IPS-15b (cell line): ENCODE measurements at regions not wholly inside any gene's neighbourhood (a gene's known extent, or its start where the extent isn't known, plus 50 kb on each side); places are given as distances from the start of the nearest gene placed in this dataset.

Source experiments
- H3K27me3 ChIP-seq: one replicate; pipeline ENCODE4 v1.6.1; 2013; ENCODE audit warnings: low read length; ENCODE audit not compliant: control insufficient read depth, insufficient read depth
- H3K36me3 ChIP-seq: one replicate; pipeline ENCODE4 v1.6.1; 2013; ENCODE audit warnings: low read length; ENCODE audit not compliant: control insufficient read depth, insufficient read depth
- H3K4me1 ChIP-seq: one replicate; pipeline ENCODE4 v1.6.1; 2013; ENCODE audit warnings: mild to moderate bottlenecking, low read length; ENCODE audit not compliant: control insufficient read depth, insufficient read depth
- H3K4me3 ChIP-seq: one replicate; pipeline ENCODE4 v1.5.1; 2013; ENCODE audit warnings: low read depth, low read length
- H3K9ac ChIP-seq: one replicate; pipeline ENCODE4 v1.6.1; 2013; ENCODE audit warnings: low read depth, mild to moderate bottlenecking, low read length
- H3K9me3 ChIP-seq: one replicate; pipeline ENCODE4 v1.6.1; 2013; ENCODE audit warnings: mild to moderate bottlenecking, low read length; ENCODE audit not compliant: control insufficient read depth, insufficient read depth

DNA sequence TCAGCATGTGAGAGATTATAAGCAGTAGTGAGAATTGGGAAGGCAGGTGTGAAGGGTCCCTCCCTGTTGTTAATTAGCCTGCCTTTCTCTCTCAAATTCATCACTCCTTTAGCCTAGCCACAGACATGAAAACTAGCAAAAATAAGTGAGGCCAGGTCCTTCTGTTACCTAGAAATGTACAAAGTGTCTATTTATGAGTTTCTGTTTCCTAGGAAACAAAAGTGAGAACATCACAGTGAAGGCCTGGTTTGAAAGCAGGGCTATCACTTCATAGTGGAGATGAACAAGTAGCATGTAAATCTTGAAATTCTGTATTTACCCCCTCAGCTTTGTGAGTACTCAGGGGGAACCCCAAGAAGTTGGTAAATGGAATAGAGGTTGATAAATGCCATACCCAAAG lies 78.2 kb upstream of the UMPS start:
- Histone ChIP-seq H3K4me3 (no peak overlapping the region), H3K27me3 (no peaks in the 10 kb centered on the region), H3K4me1 (peaks cover 2% of the 10 kb centered on the region), H3K9ac (no peak overlapping the region), H3K36me3 (no peaks in the 10 kb centered on the region), H3K9me3 (no peaks in the 10 kb centered on the region)

DNA sequence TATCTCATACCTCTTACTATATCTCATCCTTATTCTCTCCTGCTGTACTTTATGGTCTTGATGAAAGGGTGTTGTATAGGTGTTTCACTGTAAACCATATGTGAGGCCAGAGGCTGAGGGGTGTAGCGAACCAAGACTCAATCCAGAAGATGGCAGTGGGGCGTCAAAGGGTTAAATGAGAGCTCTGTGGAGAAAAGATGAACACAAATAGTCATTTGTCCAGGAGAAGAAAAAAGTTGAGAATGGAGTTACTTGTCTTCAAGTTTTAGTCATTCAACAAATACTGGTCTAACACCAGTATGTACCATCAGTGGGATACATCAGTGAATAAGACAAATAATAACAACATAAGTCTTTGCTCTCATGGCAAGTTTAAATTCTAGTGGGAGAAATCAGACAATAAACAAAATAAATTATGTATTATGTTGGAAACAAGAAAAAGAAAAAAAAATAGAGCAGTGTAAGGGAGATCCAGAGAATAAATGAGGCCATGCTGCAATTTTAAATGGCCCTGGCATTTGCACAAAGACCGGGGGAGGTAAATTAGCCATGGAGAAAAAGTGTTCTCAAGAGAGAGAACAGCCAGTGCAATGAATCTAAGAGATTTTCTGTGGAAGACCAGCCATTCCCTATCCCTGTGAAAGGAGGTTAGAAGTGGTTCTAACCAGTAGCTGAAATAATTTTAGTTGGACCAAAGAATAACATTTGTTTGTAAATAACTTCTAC lies 77.0 kb upstream of the UMPS start:
- no peak overlapping the region for H3K4me3 ChIP-seq
- H3K36me3 ChIP-seq = no peaks in the 10 kb centered on the region
- H3K9me3 ChIP-seq = no peaks in the 10 kb centered on the region
- no peak overlapping the region for H3K9ac ChIP-seq
- peaks cover 2% of the 10 kb centered on the region for H3K4me1 ChIP-seq
- H3K27me3 ChIP-seq = no peaks in the 10 kb centered on the region

DNA sequence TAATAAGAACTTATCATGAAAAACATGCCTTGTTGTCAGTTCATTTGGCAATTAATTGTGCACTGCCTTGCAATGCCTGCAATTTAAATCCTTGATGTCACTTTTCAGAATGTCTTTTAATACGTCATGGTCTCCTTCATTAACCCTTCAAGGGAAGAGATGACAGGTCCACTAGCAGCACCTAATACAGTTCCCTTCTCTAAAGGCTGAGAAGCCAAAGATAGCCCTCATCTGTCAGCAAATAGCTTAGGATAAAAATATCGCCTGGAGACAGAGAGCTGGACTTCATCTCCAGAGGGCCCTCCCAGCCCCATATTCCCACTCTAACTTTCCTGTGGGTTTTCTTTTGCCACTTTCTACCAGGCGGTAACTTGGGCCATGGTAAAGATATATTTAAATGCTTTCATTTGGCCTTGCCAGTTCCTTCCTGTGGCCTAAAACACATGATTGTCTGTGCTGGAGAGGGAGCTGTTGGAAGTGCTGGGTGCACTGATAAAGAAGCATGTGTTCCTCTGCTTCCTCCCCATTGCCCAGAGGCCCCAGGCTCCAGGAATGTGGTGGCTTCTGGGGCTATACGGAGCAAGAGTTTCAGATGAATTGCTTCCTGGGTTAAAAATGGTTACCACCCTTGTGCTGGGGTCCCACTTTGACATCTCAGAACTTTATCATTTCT lies 76.3 kb upstream of the UMPS start:
- Histone ChIP-seq H3K9ac (no peak overlapping the region), H3K27me3 (no peaks in the 10 kb centered on the region), H3K4me3 (no peak overlapping the region), H3K36me3 (no peaks in the 10 kb centered on the region), H3K9me3 (no peaks in the 10 kb centered on the region), H3K4me1 (no peaks in the 10 kb centered on the region)

DNA sequence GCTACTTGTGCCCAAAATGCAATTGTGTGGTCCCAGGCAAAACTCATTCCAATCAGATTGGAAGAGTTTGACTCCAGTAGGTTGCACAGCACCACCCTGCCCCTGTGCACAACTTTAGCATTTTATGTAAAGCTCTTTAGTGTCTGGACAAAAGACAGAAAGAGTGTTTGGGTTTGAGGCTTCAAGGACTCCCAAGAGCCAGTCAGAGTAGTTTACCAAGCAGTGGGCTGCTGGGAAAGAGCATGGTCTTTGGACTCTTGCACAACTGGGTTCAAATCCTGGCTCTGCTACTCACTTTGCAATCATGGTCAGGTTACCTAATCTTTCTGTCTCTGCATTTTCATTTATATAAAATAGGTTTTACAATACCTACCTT lies 75.8 kb upstream of the UMPS start:
- no peaks in the 10 kb centered on the region for H3K9me3 ChIP-seq
- no peaks in the 10 kb centered on the region for H3K36me3 ChIP-seq
- no peaks in the 10 kb centered on the region for H3K4me1 ChIP-seq
- no peak overlapping the region for H3K4me3 ChIP-seq
- no peaks in the 10 kb centered on the region for H3K27me3 ChIP-seq
- H3K9ac ChIP-seq = no peak overlapping the region

DNA sequence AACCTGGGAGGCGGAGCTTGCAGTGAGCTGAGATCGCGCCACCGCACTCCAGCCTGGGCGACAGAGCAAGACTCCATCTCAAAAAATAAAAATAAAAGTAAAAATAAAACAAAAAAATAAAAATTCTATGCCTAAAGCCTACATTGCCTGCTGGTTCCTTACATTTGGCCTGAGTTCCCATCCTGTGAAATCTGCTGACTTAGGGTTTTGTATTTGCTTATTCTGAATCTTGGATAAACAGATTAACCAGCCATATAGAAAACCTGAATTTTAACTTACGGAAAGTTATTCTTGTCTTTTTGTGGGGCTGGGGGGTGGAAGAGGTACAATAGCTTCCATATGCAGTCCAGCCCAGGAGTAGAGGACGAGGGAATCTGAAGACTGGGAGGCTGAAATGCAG lies 73.7 kb upstream of the UMPS start:
- H3K27me3 ChIP-seq = no peaks in the 10 kb centered on the region
- H3K4me3 ChIP-seq = no peak overlapping the region
- H3K9ac ChIP-seq = no peak overlapping the region
- H3K9me3 ChIP-seq = no peaks in the 10 kb centered on the region
- H3K4me1 ChIP-seq = no peaks in the 10 kb centered on the region
- no peaks in the 10 kb centered on the region for H3K36me3 ChIP-seq

- H3K27me3 ChIP-seq = no peaks in the 10 kb centered on the region
- H3K9ac ChIP-seq = no peak overlapping the region
- H3K4me3 ChIP-seq = no peak overlapping the region
- no peaks in the 10 kb centered on the region for H3K36me3 ChIP-seq
- no peaks in the 10 kb centered on the region for H3K4me1 ChIP-seq
- no peaks in the 10 kb centered on the region for H3K9me3 ChIP-seq
Measured at GRCh38 chr3:124657138-124657537, 73.1 kb upstream of the UMPS start.

DNA sequence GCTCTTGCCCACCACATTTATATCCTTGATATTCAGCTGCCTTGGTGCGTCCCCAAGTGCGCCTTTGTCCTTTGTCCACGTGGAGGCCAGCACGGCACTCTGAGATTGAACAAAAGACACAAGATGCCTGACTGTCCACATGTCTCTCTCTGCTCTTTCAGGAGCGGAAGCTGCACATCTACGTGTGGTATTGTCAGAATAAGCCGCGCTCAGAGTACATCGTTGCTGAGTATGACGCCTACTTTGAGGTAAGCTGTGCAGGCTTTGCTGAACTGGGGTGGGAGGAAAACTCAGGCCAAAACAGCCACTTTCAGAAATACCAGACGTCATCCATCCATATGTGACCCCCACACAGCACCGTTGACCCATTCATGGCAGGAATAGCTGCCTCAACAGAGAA lies 72.0 kb upstream of the UMPS start:
- Histone ChIP-seq H3K27me3 (no peaks in the 10 kb centered on the region), H3K9ac (no peak overlapping the region), H3K9me3 (no peaks in the 10 kb centered on the region), H3K36me3 (no peaks in the 10 kb centered on the region), H3K4me3 (no peak overlapping the region), H3K4me1 (no peaks in the 10 kb centered on the region)

GRCh38 chr3:124659175-124659574 lies 71.1 kb upstream of the UMPS start:
- Histone ChIP-seq H3K4me3 (no peak overlapping the region), H3K4me1 (no peaks in the 10 kb centered on the region), H3K9me3 (no peaks in the 10 kb centered on the region), H3K27me3 (no peaks in the 10 kb centered on the region), H3K9ac (no peak overlapping the region), H3K36me3 (no peaks in the 10 kb centered on the region)

DNA sequence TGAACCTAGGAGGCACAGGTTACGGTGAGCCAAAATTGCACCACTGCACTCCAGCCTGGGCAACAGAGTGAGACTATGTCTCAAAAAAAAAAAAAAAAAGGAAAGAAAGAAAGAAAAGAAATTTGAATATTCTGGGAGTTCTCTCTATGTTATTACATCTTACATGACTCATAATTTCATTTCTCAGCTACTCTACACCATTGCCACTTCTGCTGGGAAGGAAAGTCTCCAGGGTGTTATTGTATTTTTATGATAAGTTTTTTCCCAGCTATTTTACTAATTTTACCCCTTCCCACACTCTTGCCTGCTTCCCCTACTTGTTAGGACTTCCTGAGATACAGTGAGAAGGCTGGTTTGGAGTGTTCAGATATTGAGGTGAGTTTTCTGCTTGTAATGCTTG lies 69.7 kb upstream of the UMPS start:
- no peaks in the 10 kb centered on the region for H3K36me3 ChIP-seq
- no peaks in the 10 kb centered on the region for H3K4me1 ChIP-seq
- no peaks in the 10 kb centered on the region for H3K27me3 ChIP-seq
- no peak overlapping the region for H3K4me3 ChIP-seq
- no peaks in the 10 kb centered on the region for H3K9me3 ChIP-seq
- H3K9ac ChIP-seq = no peak overlapping the region

DNA sequence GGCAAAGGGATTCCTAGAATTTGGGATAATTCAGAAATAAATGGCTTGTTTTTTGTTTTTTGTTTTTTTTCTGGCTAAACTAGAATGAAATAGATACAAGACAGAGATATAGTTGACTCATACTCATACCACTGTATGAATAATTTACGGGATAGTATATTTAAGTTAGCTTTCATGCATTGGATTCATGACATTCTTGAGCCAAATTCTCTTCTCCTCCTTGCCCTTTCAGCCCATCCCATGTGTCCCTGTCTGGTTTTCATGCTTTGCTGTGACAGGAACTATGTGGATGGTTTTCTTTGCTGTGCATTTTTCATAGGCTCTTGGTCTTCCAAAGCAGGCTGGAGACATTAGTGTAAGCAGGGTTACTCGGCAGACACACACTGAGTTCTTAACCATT lies 66.6 kb upstream of the UMPS start:
- H3K4me1 ChIP-seq = no peaks in the 10 kb centered on the region
- no peak overlapping the region for H3K9ac ChIP-seq
- H3K4me3 ChIP-seq = no peak overlapping the region
- no peaks in the 10 kb centered on the region for H3K9me3 ChIP-seq
- no peaks in the 10 kb centered on the region for H3K27me3 ChIP-seq
- no peaks in the 10 kb centered on the region for H3K36me3 ChIP-seq

DNA sequence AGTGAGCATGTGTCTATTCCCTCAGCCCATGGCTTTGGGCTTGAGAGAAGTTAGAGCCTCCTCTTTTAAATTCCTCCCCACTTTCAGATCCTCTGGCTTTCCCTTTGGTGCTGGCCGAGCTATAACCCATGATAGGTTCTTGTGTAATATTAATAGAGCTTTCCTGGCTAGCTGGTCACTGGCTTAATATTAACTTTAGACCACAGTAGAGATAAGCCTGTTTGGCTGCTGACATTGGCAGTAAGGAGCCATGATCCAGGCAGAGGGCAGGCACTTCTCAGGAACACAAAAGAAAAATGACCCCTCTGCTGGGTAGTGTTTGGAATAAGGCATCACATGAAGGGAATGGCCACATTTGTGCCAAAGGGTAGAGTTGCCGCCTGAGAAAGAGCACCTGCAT lies 65.4 kb upstream of the UMPS start:
- no peak overlapping the region for H3K9ac ChIP-seq
- no peak overlapping the region for H3K4me3 ChIP-seq
- no peaks in the 10 kb centered on the region for H3K36me3 ChIP-seq
- H3K4me1 ChIP-seq = no peaks in the 10 kb centered on the region
- H3K27me3 ChIP-seq = no peaks in the 10 kb centered on the region
- H3K9me3 ChIP-seq = no peaks in the 10 kb centered on the region

GRCh38 chr3:124666067-124666466 lies 64.2 kb upstream of the UMPS start:
- Histone ChIP-seq H3K9me3 (no peaks in the 10 kb centered on the region), H3K9ac (no peak overlapping the region), H3K36me3 (no peaks in the 10 kb centered on the region), H3K27me3 (no peaks in the 10 kb centered on the region), H3K4me3 (no peak overlapping the region), H3K4me1 (no peaks in the 10 kb centered on the region)
